Stimulated activated CD8-positive, alpha-beta memory T cell treated with anti-CD3 and anti-CD28 coated beads, Interleukin-7, amount 100 ng/mL, for 4 hours (primary cell): ENCODE measurements at regions not wholly inside any gene's neighbourhood (a gene's known extent, or its start where the extent isn't known, plus 50 kb on each side); places are given as distances from the start of the nearest gene placed in this dataset.

ENCODE experiments used
- DNase-seq, 2 donors: peaks; one replicate each; pipeline ENCODE4 v3.0.0-alpha.2; 2020; ENCODE audit warnings: low read depth in 2 of 2

GRCh38 chr17:73753751-73754496 is 109.7 kb upstream of the SDK2 start:
- DNase-seq: no peak

DNA sequence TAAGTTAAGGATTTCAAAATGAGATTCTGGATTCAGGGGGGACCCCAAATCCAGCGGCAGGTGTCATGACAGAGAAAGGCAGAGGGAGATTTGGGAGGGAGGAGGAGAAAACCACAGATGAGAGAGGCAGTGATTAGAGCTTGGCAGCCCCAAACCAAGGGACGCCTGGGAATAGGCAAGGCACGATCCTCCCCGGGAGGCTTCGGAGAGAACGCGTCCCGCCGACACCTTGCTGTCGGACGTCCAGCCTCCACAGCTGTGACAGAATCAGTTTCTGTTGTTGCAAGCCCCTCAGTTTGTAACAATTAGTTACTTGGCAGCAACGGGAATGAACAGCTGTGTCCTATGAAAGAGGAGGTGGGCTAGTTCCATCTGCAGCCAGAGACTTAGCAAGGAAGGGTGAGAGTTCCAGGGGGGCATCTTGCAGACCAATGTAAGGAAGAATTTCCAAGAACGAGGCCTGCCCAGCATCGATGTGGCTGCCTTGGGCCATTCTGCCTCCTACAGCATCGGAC is 110.7 kb upstream of the SDK2 start:
- no peak for DNase-seq

- no peak for DNase-seq
These were observed 113.2 kb upstream of the SDK2 start for GRCh38 chr17:73757420-73757819.

DNA sequence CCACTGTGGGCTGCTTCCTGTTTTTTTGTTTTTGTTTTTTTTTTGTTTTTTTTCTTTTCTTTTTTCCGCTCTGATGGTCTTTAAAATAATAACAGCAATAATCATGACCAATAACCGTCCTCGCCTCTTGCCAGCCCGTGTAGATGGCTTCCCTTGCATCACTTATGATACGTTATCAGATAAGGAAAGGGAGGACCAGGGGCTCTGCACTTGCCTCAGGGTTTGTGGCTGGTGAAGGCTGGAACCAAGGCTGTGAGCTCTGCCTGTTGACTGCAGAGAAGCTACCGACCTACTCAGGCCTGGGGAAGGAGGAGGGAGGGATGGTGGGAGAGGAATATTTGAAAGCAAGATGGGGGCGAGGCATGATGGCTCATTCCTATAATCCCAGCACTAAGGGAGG is 114.0 kb upstream of the SDK2 start:
- no peak for DNase-seq

- no peak for DNase-seq
These were observed 115.1 kb upstream of the SDK2 start for GRCh38 chr17:73759324-73759723.

DNA sequence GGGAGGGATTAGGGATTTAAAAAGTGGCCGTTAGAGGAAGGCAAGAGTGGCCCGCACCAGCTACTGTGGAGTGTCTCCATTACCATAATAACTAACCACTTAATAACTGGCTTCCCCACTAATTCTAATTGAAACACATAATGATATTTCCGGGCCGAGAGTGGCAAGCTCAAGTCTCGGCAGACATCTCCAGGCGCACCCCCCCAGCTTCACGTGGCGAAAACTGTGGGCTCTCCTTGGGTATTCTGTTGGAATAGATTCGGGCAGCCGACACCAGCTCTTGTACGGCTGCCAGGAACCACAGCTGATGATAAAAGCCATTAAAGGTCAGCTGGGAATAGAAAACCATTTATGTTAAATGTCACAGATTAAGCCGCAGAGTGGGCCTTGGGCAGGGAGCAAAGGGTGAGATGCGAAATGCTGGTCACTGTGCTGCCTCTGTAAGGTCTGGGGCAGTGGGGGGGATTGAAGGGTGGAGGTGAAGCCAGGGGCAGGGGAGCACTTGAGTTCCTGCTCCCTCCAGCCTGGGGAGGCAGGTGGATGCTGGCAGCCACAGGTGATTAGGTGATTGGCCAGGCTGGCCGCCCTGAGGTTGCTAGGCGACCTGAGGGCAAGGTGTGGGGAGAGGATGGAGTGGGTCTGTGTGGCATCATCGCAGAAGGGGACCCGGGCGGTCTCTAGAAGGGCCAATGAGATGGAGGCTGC is 115.6 kb upstream of the SDK2 start:
- DNase-seq: no peak

DNA sequence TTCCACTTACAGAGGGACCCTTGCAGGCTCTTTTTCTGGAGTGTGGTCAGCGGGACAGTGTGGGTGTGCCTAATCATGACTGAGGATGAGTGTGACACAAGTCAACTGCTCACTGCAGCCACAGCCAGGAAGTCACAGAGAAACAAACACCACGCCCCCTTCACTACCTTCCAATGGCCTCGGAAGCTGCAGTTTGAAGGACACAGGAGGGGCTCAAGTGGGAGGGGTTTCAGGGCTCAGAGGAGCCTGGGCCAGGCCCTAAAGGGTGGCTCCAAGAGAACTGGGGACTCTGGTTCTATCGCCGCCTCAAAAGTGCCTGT is 116.2 kb upstream of the SDK2 start:
- DNase-seq: no peak

DNA sequence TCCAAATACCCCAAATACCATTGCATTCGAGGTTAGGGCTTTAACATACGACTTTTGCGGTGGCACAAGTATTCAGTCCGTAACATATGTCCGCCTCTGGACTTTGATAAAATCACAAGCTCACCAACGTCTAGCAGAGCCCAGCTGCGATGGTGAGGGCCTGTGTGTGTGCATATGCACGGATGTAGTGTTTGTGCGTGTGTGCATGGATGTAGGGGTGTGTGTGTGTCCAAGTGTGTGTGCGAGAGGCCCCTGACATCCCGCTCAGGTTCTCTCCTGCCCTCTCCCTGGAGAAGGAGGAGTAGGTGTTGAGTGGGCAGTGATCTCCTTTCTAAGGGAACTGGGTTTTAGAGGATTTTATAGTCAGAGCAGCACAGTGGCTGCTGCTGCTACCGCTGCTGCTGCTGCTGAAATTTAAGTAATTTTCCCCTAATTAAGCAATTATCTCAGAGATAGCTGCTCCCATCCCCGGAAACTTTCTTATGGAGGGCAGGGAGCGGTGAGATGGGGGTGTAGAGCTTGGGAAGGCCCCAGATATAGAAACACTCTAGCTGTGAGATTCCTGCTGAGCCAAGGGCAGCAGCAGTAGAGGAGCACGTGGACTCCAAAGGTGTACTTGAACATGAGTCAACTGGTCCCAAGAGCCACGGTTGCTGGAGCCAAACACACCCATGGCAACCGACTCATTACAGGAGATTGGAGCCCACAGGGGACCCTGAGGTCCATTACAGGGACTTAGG is 121.7 kb upstream of the SDK2 start:
- no peak for DNase-seq

- no peak for DNase-seq
These were observed 123.5 kb upstream of the SDK2 start for GRCh38 chr17:73767696-73768095.

GRCh38 chr17:73768691-73769090 is 124.4 kb upstream of the SDK2 start:
- DNase-seq: no peak

- no peak for DNase-seq
These were observed 125.2 kb upstream of the SDK2 start for GRCh38 chr17:73769479-73769878.

DNA sequence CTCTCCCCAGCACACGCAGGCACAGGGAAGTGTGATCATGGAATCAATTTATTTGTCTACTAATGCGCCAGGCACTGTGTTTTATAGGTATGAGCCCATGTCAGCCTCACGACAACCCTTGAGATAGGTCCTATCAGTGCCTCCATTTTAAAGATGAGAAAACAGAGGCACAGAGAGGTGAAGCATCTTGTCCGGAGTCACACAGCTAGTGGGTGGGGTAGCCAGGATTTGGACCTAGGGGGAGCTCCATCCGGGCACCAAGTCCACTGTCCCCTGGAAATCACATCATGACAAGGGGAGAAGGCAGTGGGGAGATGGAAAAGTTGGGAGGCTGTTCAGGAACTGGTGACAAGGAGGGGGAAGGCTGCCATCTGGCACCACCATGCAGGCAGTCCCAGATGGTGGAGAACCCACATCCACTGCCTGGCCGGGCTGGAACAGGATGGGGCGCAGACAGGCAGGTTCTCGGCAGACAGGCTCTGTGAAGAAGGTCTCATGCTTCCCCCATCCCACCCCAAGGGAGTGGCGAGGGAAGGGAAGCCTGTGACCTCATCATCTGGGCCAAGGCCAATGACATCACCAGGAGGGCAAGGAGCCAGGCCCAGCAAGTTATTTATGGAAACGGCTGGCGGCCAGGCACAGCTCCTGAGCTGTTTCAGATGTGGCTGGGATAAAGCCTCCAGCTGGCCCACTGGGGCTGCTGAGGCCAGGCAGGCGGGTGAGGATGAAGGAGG is 126.0 kb upstream of the SDK2 start:
- DNase-seq: no peak

DNA sequence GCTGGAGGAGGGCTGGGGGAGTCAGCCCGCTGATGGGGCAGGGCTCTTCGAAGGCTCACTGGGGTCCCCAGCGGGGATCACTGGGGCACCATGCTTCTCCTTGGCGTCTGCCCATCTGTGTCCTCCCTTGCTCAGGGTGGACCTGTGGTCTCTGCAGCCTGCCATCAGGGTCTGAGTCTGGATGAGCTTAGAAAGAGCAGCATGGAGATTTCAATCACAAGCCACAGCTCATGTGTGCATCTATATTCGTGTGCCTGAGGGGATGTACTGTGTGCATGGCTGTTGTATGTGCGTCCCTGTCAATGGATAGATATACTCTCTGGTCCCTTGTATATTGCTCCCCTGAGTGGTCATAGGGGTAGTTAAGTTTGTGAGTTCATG is 126.6 kb upstream of the SDK2 start:
- DNase-seq: no peak

DNA sequence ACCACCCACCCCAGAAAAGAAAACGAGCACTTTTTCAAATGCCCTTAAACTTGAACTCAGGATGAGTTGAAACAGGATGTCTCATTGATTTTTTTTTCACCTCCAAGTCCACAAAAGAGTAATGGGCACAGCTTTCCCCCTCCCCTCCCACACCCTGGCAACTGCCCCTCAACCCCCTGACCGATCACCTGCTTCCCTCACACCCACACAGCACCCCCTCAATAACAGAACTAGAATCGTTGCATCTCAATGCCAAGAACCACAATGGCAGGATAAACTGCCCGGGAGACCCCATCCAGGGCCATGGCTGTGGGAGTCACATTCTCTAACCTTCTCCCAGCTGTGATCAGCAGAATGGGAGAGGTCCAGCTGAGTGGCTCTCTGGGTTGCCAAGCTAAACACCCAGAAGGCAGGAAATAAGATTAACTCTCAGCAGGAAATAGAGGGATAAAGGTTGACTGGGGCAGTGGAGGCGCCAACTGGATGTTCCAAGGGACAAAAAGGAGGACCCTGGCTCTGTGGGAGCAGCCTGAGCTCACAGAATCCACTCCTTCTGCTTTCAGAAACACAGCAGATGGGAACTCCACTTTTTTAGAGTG is 128.0 kb upstream of the SDK2 start:
- no peak for DNase-seq

- DNase-seq: no peak
These were observed 129.5 kb upstream of the SDK2 start for GRCh38 chr17:73773702-73774101.

GRCh38 chr17:73774852-73775251 is 130.6 kb upstream of the SDK2 start:
- no peak for DNase-seq

GRCh38 chr17:73776351-73777130 is 132.3 kb upstream of the SDK2 start:
- no peak for DNase-seq

DNA sequence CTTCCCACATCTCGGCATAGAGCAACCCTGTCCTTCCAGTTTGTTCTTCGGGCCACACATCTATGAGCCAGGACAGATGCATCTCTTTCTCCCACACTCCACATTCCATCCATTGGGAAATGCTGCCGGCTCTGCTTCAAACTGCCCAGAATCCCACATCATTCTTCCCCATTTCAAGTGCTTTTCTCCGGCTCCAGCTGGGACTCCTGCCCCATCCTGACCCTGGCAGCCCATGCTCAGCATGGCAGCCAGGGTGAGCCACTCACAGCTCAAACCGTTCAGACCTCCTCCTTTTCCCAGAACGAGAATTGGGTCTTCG is 132.8 kb upstream of the SDK2 start:
- no peak for DNase-seq

GRCh38 chr17:73782231-73782630 is 138.0 kb upstream of the SDK2 start:
- DNase-seq: no peak

GRCh38 chr17:73782641-73783381 is 138.6 kb upstream of the SDK2 start:
- no peak for DNase-seq
